HG03378 (cell line): ENCODE measurements at regions not wholly inside any gene's neighbourhood (a gene's known extent, or its start where the extent isn't known, plus 50 kb on each side); places are given as distances from the start of the nearest gene placed in this dataset.

Experiments
- ATAC-seq: cut with Tn5 transposase; IDR thresholded peaks from one replicate; pipeline ENCODE4 v1.9.1; 2021; ENCODE audit warnings: mild to moderate bottlenecking, moderate library complexity; ENCODE audit not compliant: unreplicated experiment

GRCh38 chr10:70939441-70940003 is 51.2 kb upstream of the PCBD1 start:
- ATAC-seq = no peak

GRCh38 chr10:70940834-70941568 is 52.6 kb upstream of the PCBD1 start:
- no peak for ATAC-seq

DNA sequence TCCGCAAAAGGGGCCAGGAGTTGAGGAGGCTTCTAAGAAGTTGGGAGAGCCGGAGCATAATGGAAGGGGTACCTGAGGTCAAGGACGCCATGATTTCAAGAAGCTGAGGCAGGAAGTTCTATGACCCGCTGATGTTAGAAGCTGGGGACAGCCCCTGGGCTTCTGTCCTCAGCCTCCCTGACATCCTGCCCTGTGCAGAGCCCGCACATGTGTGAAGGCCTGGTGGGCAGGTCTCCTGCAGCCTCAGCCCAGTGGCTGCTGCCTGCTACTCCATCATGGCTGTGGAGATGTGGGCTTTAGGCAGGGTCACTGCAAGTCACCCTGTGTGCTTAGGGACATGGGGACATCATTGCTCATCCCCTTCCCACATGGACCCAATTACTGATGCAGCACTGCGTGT is 53.8 kb upstream of the PCBD1 start:
- ATAC-seq = no peak

DNA sequence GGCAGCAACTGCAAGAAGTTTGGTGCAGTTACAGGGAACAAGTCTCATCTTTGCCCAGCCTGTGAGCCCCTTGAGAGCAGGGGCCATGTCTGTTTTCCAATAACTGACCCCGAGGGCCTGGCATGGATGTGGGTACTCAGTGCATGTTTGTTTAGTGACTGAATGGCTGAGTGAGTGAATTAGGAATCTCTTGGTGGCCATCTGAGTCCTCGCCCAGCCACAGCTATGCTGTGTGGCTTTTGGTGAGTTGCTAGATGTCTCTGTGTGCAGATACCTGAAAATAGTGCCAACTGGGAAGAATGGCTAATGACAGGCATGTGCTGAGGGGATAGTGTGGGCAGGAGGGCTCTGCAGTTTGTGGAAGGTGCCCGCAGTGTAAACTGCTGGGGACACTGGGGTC is 54.4 kb upstream of the PCBD1 start:
- ATAC-seq = no peak

DNA sequence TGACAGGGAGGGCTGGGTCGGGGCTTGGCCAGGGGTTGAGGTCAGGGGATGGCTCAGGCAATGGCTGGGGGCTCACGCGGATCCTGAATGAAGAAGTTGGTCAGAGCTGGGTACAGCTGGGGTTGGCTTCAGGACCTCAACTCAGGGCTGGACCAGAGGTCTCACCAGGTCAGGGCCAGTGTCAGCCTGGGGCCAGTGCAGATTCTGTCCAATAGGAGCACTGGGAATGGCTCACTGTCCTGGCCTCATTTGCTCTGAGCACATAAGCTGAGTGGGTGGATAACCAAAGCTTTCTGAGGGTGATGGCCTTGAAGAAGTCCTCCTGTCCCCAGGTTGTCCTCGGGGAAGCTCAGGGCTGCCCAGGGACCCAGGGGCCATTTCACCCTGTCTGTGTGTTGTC is 54.9 kb upstream of the PCBD1 start:
- no peak for ATAC-seq

DNA sequence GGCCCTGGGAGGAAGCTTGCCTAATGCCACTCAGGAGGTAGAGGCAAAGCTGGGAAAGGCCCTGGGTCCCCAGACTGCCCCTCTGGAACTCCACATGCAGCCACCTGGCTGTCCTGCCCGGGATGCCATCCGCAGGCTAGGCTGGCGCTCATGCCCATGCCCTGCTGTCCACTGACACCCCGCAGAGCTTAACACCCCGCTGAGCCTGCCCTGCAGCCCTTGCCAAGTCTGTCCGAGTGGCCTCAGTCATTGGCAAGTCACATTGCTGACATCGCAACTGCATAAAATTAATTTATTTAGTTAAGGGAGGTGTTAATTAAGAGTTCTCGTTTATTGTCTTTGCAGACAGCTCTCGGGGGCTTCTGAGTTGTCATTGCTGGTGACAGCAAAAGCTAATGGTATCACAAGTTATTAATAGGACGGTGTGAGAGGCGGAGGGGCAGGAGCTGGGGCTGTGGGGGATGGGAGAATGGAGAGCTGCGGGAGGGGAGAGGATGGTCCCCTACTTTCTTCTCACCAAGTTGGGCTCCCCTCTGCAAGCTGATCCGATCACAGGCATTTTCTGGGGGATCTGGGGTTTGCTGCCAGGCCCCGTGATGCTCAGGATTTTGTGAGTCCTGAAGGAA is 55.6 kb upstream of the PCBD1 start:
- ATAC-seq = no peak

GRCh38 chr10:70950037-70950436 is 61.7 kb upstream of the PCBD1 start:
- ATAC-seq = no peak

DNA sequence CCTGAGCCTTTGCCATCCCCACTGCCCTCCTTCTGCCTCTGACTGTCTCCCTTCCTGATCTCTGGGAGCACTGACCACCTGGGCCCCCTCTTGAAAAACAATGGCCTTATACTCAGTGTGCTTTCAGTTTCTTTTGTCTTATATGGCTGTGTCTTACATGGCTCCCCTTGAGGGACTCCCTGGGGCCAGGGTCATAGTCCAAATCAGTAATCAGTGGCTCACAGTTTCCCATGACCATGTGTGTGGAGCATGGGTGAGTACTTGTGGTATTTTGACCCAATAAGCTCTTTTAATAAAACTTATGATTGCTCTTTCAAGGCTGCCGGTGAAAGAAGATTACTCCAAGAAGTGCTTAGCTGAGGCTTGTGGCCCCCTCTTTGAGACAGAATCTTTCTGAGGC is 62.4 kb upstream of the PCBD1 start:
- no peak for ATAC-seq

GRCh38 chr10:70952401-70952800 is 64.0 kb upstream of the PCBD1 start:
- ATAC-seq = no peak

- ATAC-seq = no peak
Observed at GRCh38 chr10:70952921-70953320, 64.6 kb upstream of the PCBD1 start.

DNA sequence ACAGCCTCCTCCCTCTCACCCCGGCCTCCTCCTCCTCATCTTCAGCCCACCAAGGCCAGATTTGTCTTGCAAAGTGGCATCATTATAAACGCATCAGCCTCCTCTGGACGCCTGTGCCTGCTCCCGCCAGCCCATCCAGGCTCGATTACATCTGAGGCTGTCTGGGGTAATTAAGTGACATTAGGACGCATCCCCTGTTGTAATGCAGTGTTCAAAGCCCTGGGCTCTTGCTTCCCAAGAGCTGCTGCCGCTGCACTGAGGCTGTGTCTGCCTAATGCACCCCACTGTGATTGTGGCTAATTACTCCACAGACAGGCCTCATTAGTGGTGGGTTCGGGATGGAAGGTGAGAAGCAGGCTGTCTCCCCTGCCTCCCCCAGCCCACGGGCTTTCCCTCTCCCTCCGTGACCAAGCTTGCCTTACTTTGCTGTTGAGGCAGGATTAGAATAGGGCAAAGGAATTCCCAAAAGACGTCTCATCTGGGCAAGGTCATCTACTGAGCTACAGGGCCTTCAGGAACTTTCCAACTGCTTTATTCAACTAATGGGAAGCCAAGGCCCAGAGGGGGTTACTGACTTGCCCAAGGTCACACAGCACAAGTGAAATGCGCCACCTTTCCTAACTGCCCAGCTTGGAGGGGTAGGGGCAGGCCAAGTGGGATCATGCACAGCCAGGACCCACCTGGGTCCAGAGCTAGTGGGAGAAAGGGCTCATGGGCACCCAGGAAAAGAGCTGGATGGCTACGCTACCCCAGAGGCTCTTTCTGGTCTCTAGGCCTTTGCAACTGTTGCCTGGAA is 66.2 kb upstream of the PCBD1 start:
- ATAC-seq = no peak

DNA sequence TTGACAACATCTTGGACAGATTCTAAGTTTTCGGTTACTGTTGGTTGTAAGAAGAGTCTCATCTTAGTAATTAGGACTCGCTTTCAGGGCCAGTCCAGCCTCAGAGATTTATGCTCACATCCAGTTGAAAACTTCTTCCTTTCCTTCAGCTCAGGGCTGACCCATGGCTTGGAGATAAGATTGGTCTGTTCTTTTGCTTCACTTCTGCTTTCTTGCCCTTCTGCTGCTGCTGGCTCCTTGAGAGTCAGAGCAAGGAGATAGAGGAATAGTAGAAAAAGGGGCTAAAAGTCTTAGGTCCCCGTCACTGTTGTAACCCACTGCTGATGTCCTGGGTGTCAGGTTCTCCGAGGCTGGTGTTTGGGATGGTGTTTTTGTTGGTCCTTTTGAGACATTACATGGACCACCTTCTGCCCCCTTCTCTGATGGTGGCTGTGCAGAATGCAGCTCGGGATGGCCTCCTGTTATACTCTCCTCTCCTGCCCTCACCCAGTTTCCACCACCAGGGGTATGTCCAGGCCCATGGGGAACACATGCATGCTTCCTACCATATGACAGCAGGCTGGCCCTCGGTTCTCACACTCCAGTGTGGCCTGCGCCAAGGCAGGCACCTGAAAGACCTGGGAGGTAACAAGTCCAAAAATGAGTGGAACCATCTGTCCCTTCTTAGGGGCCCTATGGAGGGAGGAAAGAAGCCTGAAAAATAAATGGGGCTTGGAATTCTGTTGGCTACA is 67.8 kb upstream of the PCBD1 start:
- ATAC-seq = no peak

- ATAC-seq = no peak
Observed at GRCh38 chr10:70958396-70958795, 70.0 kb upstream of the PCBD1 start.

DNA sequence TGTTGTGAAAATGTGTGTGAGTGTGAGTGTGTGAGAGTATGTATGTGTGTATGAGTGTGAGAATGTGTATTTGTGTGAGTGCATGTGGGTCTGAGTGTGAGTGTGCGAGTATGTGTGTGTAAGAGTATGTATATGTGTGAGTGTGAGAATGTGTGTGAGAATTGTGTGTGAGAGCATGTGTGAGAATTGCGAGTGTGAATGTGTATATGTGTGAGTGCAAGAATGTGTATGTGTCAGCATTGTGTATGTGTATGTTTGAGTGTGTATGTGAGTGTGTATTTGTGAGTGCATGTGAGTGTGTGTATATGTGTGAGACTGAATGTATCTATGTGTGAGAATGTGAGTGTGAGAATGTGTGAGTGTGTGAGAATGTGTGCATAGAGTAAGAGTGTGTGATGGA is 72.0 kb upstream of the PCBD1 start:
- no peak for ATAC-seq

DNA sequence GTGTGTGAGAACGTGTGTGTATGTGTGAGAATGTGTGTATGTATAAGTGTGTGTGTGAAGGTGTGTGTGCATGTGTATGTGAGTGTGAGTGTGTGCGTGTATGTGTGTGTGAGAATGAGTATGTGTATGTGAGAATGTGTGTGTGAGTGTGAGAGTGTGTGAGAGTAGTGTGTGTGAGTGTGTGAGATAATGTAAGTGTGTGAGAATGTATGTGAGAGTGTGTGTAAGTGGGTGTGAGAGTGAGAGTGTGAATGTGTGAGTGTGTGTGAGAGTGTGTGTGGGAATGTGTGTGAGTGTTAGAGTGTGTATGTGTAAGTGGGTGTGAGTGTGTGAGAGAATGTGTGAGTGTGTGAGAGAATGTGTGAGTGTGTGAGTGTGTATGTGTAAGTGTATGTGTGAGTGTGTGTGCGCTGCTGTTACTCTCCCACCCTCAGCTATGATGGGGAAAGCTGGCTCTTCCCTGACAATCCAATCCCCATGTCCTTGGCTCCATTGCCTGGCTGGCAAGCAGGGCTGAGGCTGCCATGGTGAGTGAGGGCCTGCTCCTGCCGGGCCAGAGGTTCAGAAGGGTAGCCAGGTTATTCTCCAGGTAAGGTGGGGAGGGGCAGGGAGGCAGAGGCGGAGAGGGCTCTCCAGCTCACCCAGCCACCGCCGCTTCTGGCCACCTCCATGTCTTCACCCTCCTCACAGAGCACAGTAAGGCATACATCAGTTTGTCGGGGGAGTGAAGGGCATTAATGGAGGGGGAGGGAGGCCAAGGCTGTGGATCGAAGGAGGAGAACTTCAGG is 72.6 kb upstream of the PCBD1 start:
- ATAC-seq = no peak

GRCh38 chr10:70962686-70963085 is 74.3 kb upstream of the PCBD1 start:
- no peak for ATAC-seq

- no peak for ATAC-seq
Observed at GRCh38 chr10:70963271-70963670, 74.9 kb upstream of the PCBD1 start.

- no peak for ATAC-seq
Observed at GRCh38 chr10:70964245-70964644, 75.9 kb upstream of the PCBD1 start.

GRCh38 chr10:70964881-70965280 is 76.5 kb upstream of the PCBD1 start:
- ATAC-seq = no peak

DNA sequence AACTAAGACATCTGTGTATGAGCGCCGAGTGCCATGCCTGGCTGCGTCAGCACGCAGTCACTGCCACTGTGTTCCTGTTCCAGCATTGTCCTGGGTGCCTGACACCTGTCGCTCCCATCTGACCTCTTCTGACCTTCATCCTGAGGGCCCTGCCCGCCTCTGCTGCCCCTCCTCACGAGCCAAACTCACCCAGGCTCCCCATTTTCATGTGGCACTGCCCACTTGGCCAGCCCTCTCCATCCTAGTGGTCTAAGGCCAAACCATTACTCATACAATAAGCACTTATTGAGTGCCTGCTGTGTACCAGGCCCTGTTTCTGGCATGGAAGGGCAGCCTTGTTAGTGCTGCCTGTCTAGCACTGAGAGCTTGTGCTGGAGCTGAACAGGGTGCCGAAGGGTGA is 77.2 kb upstream of the PCBD1 start:
- ATAC-seq = no peak
